Esophagus squamous epithelium (tissue), 4 donors: ENCODE measurements at regions not wholly inside any gene's neighbourhood (a gene's known extent, or its start where the extent isn't known, plus 50 kb on each side); places are given as distances from the start of the nearest gene placed in this dataset.

Experiments used
- POLR2A ChIP-seq, 4 donors: fragments of 450-650 bp; IDR thresholded peaks; one replicate each; pipeline ENCODE4 v1.6.1; 2017; ENCODE audit warnings: antibody characterized with exemption in 4 of 4, mild to moderate bottlenecking in 4 of 4, moderate library complexity in 3 of 4
- TF ChIP-seq, protein P1 (sequence below), 6 experiments: fragments of 450-650 bp in 4 of 6; fragments of 200-600 bp in 2 of 6; sonication (generic) in 2 of 6; IDR thresholded peaks; one replicate each; pipeline ENCODE4 v1.5.1; 2016 to 2019; ENCODE audit warnings: antibody characterized with exemption in 6 of 6, mild to moderate bottlenecking in 4 of 6, moderate library complexity in 4 of 6

DNA sequence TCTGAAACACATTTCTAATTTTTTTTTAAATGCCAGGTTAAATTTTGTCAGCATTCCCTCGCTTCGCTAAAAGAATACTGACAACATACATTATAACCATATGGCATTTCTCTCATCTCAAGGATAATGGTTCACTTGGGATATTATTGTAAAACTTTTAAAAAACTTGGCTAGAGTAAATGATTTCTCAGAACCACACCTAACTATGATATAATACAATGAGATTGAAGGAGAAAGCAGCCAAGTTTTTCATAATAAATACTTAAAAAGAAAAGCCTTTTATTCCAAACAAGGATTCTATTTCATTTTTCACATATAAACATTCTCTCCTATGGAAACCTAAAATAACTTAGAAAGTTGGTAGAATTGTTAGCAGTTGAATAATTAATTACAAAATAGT, 413.9 kb downstream of the HGF start:
- TF ChIP-seq, protein P1, sequence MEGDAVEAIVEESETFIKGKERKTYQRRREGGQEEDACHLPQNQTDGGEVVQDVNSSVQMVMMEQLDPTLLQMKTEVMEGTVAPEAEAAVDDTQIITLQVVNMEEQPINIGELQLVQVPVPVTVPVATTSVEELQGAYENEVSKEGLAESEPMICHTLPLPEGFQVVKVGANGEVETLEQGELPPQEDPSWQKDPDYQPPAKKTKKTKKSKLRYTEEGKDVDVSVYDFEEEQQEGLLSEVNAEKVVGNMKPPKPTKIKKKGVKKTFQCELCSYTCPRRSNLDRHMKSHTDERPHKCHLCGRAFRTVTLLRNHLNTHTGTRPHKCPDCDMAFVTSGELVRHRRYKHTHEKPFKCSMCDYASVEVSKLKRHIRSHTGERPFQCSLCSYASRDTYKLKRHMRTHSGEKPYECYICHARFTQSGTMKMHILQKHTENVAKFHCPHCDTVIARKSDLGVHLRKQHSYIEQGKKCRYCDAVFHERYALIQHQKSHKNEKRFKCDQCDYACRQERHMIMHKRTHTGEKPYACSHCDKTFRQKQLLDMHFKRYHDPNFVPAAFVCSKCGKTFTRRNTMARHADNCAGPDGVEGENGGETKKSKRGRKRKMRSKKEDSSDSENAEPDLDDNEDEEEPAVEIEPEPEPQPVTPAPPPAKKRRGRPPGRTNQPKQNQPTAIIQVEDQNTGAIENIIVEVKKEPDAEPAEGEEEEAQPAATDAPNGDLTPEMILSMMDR (IDR thresholded peaks at IDR 0.05) = no peak
- no peak for TF ChIP-seq POLR2A (IDR thresholded peaks at IDR 0.05)
